Memory B cell (primary cell): ENCODE measurements at regions not wholly inside any gene's neighbourhood (a gene's known extent, or its start where the extent isn't known, plus 50 kb on each side); places are given as distances from the start of the nearest gene placed in this dataset.

Source experiments
- ATAC-seq: fragments of 150-1000 bp; cut with Tn5 transposase; 2 replicates; pipeline ENCODE4 v1.10.0; 2021; ENCODE audit warnings: low read depth, mild to moderate bottlenecking, moderate library complexity
- DNase-seq, 2 donors: peaks; one replicate each; pipeline ENCODE4 v3.0.0; 2022; ENCODE audit warnings: low spot score in 2 of 2
- H3K27ac Mint-ChIP-seq: one replicate; pipeline ENCODE4 v1.8.0; 2022; ENCODE audit warnings: mild to moderate bottlenecking, moderate library complexity, mixed read lengths
- H3K27me3 Mint-ChIP-seq: one replicate; pipeline ENCODE4 v1.8.0; 2022; ENCODE audit warnings: mixed read lengths
- H3K36me3 Mint-ChIP-seq: one replicate; pipeline ENCODE4 v1.8.0; 2022; ENCODE audit warnings: mild to moderate bottlenecking, mixed read lengths
- H3K4me1 Mint-ChIP-seq: one replicate; pipeline ENCODE4 v1.8.0; 2022; ENCODE audit warnings: mixed read lengths
- H3K4me3 Mint-ChIP-seq: one replicate; pipeline ENCODE4 v1.8.0; 2022; ENCODE audit warnings: mild to moderate bottlenecking, moderate library complexity, mixed read lengths
- H3K9me3 Mint-ChIP-seq: one replicate; pipeline ENCODE4 v1.8.0; 2022; ENCODE audit warnings: mixed read lengths

DNA sequence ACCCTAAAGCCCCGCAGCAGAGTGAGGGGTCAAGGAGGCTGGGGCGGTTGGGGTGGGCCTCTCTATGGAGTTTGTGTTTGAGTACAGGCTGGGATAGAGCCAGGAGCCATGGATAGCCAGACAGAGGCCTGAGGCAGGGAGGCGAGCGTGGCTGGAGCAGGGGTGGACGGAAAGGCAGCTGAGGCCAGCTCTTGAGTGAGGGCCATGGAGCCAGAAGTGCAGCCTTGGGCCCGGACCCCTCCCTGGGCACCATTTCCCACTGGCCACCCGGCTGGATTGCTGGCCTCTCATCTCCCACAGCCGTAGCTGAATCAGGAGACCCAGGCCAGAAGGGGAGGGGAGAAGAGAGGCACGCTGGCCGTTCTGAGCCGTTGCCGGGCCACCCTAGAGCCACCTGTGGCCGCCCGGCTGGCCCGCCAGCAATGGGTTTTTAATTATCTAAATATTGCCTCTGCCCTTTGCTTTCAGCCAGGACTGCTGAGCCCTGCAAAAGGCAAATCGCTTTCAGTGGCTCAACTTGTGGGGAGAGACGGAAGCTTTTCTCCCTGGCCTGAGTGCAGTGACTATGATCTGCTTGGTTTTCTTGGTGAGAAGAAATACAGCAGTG lies 75.2 kb upstream of the GSE1 start:
- peaks cover 5% of the 10 kb centered on the region for H3K27me3 Mint-ChIP-seq
- no peaks in the 10 kb centered on the region for H3K9me3 Mint-ChIP-seq
- H3K4me1 Mint-ChIP-seq, result peaks cover 3% of the 10 kb centered on the region
- DNase-seq (no peak), ATAC-seq (no peak)
- no peaks in the 10 kb centered on the region for H3K36me3 Mint-ChIP-seq
- H3K27ac Mint-ChIP-seq, result no peak overlapping the region
- H3K4me3 Mint-ChIP-seq, result no peak overlapping the region

DNA sequence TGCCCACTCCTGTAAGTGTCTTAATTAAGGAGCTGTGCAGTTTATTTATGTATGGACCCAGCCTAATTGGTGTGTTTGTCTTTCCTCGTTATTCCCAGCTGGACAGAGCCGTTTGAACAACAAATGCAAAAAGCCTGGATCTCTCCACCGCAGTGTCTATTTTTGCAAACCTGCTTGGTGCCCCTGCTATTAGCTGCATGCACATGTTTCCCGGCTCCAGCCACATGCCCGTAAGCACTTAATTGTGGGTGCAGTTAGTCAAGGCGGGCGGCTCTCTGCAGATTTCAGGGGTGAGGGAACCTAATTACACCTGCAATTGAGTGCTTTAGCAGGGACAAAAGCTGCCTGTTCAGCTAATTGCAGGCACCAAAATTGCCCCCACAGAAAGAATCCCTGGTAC lies 74.0 kb upstream of the GSE1 start:
- Mint-ChIP-seq H3K27ac (no peak overlapping the region), H3K4me3 (no peak overlapping the region), H3K27me3 (peaks cover 5% of the 10 kb centered on the region), H3K9me3 (no peaks in the 10 kb centered on the region), H3K4me1 (peaks cover 3% of the 10 kb centered on the region), H3K36me3 (no peaks in the 10 kb centered on the region)
- ATAC-seq (no peak), DNase-seq (no peak)

DNA sequence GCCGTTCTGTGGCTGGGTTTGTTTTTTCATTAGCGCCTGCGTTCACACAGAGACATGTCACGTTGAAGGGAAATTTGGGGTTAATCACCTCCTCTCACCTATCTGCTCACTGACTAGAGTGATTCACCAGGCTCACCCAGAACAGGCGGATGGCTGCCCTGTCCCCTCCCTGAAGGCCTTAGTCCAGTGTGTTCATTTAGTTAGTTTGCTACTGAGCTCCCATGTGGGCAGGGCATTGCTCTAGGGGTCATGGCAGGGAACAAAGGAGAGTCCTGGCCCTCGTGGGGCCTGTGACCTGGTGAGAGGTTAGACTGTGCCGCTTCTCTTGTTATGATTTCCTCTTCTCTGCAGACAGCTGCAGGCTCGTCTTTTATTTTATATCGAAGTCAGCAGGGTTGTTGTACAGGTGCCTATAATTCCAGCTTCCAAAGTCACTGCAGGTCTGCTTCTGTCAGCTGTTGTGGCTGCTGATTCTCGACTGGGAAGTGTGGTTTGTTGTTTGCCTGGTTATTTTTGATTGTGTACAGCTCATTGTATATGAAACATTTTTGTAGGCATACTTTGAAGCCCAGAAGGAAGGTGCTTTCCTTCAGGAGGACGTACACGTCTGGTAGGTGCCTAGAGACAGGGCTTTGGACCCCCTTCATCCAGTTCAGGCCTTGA lies 73.4 kb upstream of the GSE1 start:
- Mint-ChIP-seq H3K4me1 (peaks cover 3% of the 10 kb centered on the region), H3K36me3 (no peaks in the 10 kb centered on the region), H3K9me3 (no peaks in the 10 kb centered on the region), H3K27me3 (peaks cover 3% of the 10 kb centered on the region), H3K4me3 (no peak overlapping the region), H3K27ac (no peak overlapping the region)
- DNase-seq (no peak), ATAC-seq (no peak)

DNA sequence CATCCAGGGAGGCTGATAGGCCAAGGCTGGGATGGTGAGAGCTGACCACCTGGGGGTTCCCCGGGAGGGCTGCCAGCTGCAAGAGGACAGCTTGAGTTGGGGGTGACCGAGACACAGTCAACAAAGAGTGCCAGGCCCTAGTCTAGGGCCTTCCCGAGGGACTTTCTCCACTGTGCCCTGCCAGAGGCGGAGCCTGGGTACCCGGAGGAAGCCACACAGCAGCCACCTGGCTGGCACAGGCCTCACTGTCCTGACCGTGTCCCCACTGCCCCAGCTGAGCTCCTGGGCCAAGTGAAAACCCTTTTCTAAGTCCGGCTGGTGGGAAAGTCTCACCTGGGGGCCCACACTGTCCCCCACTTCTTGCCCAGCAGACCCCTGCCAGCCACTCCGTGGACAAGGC lies 71.9 kb upstream of the GSE1 start:
- Mint-ChIP-seq H3K27me3 (no peaks in the 10 kb centered on the region), H3K4me1 (peaks cover under 1% of the 10 kb centered on the region), H3K27ac (no peak overlapping the region), H3K36me3 (no peaks in the 10 kb centered on the region), H3K4me3 (no peak overlapping the region), H3K9me3 (no peaks in the 10 kb centered on the region)
- DNase-seq (no peak), ATAC-seq (no peak)

DNA sequence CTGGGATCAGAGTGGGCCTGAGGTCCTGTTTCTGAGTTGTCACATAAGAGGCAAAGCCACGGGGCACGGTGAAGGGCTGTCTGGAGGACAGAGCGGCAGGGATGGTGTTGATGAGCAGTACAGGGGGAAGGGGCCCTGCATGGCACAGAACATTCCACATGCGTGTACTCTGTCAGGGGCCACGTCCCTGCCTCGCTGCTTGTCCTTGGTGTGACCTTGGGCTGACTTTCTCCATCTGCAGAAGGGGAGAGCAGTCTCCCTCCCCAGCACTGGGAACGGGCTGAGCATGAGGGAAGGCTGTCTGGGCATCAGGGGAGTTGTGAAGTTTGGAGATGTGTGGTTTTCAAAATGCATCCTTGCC lies 71.5 kb upstream of the GSE1 start:
- Mint-ChIP-seq H3K36me3 (no peaks in the 10 kb centered on the region), H3K4me3 (no peak overlapping the region), H3K27me3 (no peaks in the 10 kb centered on the region), H3K9me3 (no peaks in the 10 kb centered on the region), H3K27ac (no peak overlapping the region), H3K4me1 (no peaks in the 10 kb centered on the region)
- DNase-seq (no peak), ATAC-seq (no peak)

DNA sequence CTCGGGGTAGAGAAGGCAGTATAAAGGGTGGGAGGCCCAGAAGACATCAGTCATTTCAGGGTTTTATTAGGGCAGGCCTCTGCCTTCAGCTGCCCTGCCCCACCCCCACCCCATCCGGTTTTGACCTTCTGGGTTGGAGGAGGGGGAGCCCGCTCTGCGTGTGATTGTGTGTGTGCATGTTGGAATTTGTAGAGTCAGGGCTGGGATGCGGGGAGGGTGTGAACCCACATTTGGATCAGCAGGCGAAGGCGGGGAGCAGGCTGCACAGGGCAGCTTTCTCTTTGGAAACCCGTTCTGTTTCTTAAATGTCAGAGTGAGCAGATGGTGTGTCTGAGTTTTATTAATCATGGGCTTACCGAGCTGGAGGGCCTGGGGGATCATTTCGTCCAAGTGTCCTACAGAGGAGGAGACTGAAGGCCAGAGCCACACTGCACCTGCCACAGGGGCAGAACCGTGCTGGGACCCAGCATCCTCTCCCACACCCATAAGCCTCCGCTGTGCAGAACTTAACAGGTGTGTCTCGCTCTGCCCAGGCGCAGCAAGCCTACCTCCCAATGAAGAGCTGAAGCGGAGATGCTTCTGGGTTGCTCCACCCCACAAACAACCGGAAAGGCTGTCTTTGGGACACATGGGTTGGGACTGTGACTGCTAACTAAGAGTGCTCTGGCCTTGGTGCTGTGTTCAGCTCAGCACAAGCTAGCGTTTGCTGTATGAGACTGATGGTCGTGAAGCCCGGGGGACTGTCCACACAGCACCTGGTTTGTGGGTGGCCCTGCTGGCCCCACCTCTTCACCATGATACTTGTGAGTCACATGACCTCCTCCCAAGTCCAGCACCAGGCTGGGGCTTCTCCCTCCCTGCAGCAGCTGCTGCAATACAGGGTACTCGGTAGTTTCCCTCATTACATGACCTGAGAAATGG lies 70.9 kb upstream of the GSE1 start:
- Mint-ChIP-seq H3K27me3 (no peaks in the 10 kb centered on the region), H3K27ac (no peak overlapping the region), H3K9me3 (no peaks in the 10 kb centered on the region), H3K4me3 (no peak overlapping the region), H3K36me3 (no peaks in the 10 kb centered on the region), H3K4me1 (no peaks in the 10 kb centered on the region)
- no peak for ATAC-seq
- DNase-seq, result no peak

DNA sequence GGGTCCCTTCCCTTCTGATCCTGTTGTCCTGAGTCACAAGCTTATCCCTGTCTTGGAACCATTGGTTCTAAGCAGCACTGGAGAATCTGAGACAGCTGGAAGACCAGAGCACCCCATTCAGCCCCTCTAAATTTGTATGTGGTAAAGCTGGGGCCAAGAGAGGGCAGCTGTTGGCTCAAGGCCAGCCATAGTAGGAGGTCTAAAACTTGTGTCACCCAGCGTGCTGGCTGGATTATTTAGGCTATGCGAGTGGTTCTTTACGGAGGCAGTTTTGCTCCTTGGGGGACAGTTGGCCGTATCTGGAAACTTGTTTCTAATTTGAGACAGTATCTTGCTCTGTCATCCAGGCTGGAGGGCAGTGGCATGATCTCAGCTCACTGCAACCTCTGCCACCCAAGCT lies 69.6 kb upstream of the GSE1 start:
- ATAC-seq, result no peak
- DNase-seq, result no peak
- Mint-ChIP-seq H3K36me3 (no peaks in the 10 kb centered on the region), H3K9me3 (no peaks in the 10 kb centered on the region), H3K27me3 (no peaks in the 10 kb centered on the region), H3K4me1 (no peaks in the 10 kb centered on the region), H3K27ac (no peak overlapping the region), H3K4me3 (no peak overlapping the region)

- no peak overlapping the region for H3K27ac Mint-ChIP-seq
- H3K4me1 Mint-ChIP-seq, result no peaks in the 10 kb centered on the region
- H3K4me3 Mint-ChIP-seq, result no peak overlapping the region
- H3K36me3 Mint-ChIP-seq, result no peaks in the 10 kb centered on the region
- H3K27me3 Mint-ChIP-seq, result no peaks in the 10 kb centered on the region
- no peak for ATAC-seq
- no peaks in the 10 kb centered on the region for H3K9me3 Mint-ChIP-seq
- no peak for DNase-seq
Measured at GRCh38 chr16:85544016-85544415, 69.1 kb upstream of the GSE1 start.

DNA sequence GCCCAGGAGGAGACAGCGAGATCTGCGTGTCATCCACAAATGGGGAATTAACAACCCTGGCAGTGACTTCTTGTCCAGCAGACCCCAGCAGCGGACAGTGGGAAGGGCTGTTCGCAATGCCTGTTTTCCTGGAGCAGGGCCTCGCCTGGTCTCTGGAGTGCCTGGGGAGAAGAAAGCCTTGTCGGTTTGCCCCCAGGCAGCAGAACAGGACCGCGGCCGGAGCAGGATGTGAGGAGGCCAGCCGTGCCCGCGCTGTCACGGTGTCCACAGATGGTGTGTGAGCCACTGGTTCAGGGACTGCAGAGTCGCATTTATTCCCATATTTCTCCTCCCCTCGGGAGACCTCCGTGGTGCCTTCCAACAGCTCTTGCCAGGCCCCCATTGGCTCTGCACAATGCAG lies 68.5 kb upstream of the GSE1 start:
- no peak overlapping the region for H3K27ac Mint-ChIP-seq
- no peak for DNase-seq
- no peak for ATAC-seq
- no peak overlapping the region for H3K4me3 Mint-ChIP-seq
- no peaks in the 10 kb centered on the region for H3K27me3 Mint-ChIP-seq
- no peaks in the 10 kb centered on the region for H3K9me3 Mint-ChIP-seq
- H3K36me3 Mint-ChIP-seq, result no peaks in the 10 kb centered on the region
- H3K4me1 Mint-ChIP-seq, result peaks cover 1% of the 10 kb centered on the region

GRCh38 chr16:85545227-85545818 lies 67.8 kb upstream of the GSE1 start:
- H3K9me3 Mint-ChIP-seq, result no peaks in the 10 kb centered on the region
- DNase-seq (no peak), ATAC-seq (no peak)
- H3K27me3 Mint-ChIP-seq, result no peaks in the 10 kb centered on the region
- H3K4me1 Mint-ChIP-seq, result peaks cover 3% of the 10 kb centered on the region
- H3K4me3 Mint-ChIP-seq, result no peak overlapping the region
- H3K27ac Mint-ChIP-seq, result no peak overlapping the region
- H3K36me3 Mint-ChIP-seq, result no peaks in the 10 kb centered on the region

- ATAC-seq, result no peak
- no peak for DNase-seq
- no peaks in the 10 kb centered on the region for H3K36me3 Mint-ChIP-seq
- H3K9me3 Mint-ChIP-seq, result no peaks in the 10 kb centered on the region
- no peaks in the 10 kb centered on the region for H3K27me3 Mint-ChIP-seq
- peaks cover 3% of the 10 kb centered on the region for H3K4me1 Mint-ChIP-seq
- no peak overlapping the region for H3K27ac Mint-ChIP-seq
- H3K4me3 Mint-ChIP-seq, result no peak overlapping the region
Measured at GRCh38 chr16:85546585-85547447, 66.3 kb upstream of the GSE1 start.

GRCh38 chr16:85548375-85548774 lies 64.7 kb upstream of the GSE1 start:
- Mint-ChIP-seq H3K27me3 (no peaks in the 10 kb centered on the region), H3K36me3 (no peaks in the 10 kb centered on the region), H3K9me3 (no peaks in the 10 kb centered on the region), H3K4me1 (peaks cover 6% of the 10 kb centered on the region), H3K4me3 (no peak overlapping the region), H3K27ac (no peak overlapping the region)
- no peak for ATAC-seq
- no peak for DNase-seq

GRCh38 chr16:85549766-85550421 lies 63.2 kb upstream of the GSE1 start:
- Mint-ChIP-seq H3K27me3 (no peaks in the 10 kb centered on the region), H3K4me1 (peaks cover 10% of the 10 kb centered on the region), H3K27ac (no peak overlapping the region), H3K9me3 (no peaks in the 10 kb centered on the region), H3K4me3 (no peak overlapping the region), H3K36me3 (no peaks in the 10 kb centered on the region)
- no peak for DNase-seq
- ATAC-seq, result no peak
